HG03103 (cell line): ENCODE measurements at regions not wholly inside any gene's neighbourhood (a gene's known extent, or its start where the extent isn't known, plus 50 kb on each side); places are given as distances from the start of the nearest gene placed in this dataset.
"Not testable (repeated sequence)": the region's sequence is repeated elsewhere in the genome, so short reads cannot be mapped to it uniquely, and the experiment has no call there.

Experiments used
- ATAC-seq: cut with Tn5 transposase; IDR thresholded peaks from one replicate; pipeline ENCODE4 v1.9.1; 2021; ENCODE audit warnings: low read depth; ENCODE audit not compliant: unreplicated experiment

DNA sequence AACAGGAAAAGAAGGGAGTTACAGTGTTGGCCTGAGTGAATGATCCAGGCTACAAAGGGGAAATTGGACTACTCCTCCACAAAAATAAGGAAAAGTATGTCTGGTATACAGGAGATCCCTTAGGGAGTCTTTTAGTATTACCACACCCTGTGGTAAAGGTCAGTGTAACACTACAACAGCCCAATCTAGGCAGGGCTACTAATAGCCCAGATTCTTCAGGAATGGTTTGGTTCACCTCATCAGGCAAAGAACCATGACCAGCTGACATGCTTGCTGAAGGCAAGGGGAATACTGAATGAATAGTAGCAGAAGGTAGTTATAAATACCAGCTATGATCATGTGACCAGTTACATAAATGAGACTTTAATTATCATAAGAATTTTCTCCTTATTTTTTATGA lies 372.6 kb upstream of the ATP11B start:
- no peak for ATAC-seq

DNA sequence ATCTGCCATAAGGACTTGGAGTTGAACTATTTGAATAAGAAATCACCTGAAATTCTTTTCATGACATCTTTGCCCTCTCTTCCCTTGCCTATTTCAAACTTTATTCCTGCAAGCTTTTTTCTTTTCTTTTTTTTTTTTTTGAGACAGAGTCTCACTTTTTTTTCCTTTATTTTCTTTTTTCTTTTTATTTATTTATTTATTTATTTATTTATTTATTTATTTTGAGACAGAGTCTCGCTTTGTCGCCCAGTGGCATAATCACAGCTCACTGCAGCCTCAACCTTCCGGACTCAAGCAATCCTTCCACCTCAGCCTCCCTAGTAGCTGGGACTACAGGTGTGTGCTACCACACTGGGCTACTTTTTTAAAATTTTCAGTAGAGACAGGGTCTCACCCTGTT lies 369.3 kb upstream of the ATP11B start:
- no peak for ATAC-seq

DNA sequence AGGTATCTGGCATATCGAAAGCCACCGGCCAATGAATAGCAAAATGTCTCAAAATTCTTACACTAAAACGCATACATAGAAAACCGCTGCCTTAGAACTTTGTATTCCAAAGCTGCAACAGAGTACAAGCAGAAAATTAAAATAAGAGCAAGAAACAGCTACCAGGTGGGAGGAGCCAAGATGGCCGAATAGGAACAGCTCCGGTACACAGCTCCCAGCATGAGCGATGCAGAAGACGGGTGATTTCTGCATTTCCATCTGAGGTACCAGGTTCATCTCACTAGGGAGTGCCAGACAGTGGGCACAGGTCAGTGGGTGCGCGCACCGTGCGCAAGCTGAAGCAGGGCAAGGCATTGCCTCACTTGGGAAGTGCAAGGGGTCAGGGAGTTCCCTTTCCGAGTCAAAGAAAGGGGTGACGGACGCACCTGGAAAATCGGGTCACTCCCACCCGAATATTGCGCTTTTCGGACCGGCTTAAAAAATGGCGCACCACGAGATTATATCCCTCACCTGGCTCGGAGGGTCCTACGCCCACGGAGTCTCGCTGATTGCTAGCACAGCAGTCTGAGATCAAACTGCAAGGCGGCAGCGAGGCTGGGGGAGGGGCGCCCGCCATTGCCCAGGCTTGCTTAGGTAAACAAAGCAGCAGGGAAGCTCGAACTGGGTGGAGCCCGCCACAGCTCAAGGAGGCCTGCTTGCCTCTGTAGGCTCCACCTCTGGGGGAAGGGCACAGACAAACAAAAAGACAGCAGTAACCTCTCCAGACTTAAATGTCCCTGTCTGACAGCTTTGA lies 367.2 kb upstream of the ATP11B start:
- ATAC-seq = not testable (repeated sequence)

DNA sequence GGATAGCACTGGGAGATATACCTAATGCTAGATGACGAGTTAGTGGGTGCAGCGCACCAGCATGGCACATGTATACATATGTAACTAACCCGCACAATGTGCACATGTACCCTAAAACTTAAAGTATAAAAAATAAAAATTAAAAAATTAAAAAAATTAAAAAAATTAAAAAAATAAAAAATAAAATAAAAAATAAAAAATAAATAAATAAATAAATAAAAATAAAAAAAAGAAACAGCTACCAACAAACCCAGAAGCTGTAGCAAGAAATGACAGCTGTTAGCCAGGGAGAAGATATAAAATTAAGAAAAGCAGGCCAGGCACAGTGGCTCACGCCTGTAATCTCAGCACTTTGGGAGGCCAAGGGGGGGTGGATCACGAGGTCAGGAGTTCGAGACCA lies 361.3 kb upstream of the ATP11B start:
- ATAC-seq = not testable (repeated sequence)

DNA sequence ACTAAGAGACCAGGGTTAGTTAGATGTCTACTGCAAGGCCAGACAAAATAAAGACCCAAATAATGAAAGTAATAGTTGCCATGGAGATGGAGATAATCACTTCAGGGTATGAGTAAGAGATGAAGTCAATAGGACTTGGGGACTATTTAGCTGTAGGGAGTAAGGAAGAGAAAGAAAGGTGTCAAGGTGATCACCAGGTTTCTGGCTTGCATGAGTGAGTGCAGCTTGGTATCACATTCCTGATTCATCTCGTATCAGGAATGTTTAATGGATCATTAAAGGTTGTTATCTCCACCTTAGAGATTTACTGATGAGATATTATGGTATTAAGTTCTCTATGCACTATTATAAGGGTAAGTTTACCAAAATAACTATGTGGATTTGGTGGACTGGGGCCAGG lies 357.4 kb upstream of the ATP11B start:
- ATAC-seq = no peak

DNA sequence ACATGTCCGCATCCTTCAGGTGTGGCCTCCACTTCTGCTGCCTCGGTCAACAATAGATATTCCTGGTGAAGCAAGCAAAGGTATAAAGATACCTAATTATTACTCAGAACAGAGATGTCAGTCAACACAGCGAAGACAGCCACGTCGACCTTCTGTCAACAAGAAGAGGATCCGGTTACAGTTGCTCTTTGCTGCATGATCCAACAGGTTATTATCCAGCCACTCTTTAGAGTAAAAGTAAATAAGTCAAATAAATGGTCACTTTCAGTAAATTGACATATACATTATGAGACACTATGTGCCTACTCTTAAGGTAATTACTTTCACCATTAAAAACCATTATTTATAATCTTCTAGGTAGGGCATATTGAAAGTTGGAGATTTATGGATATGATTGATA lies 356.8 kb upstream of the ATP11B start:
- no peak for ATAC-seq

DNA sequence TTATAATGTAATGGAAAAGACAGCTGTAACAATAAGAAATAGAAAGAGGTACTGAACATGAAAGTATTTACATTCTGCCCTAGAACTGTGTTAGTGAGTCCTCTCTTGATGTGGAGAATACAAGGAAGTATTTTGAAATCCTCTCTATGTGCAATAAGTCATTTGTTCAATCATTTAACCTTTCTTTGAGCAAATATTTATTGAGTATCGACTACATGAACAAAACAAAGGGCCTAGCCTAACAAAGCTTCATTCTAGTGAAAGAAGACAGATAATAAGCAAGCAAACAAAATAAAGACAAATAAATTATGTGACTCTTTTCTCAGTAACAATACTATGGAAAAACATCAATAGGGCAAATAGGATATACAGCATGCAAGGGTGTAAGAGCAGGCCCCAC lies 354.9 kb upstream of the ATP11B start:
- ATAC-seq = no peak

DNA sequence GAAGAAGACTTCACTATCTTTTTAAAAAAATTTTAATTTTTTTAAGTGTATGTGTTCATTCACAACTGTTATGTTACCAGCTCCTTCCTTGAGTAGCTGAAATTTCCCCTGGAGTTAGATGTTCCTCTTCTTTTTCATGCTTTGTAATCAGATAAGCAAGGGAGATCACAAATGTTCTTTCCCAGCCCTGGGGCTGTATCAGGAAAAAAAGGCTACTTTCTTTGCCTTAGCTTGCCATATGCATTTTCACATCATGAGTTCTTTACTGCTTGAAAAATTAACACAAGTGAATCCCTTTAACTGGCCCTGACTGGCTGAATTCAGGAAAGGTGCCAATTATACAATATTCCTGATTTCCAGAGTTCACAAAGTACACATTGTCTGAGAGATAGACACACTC lies 353.2 kb upstream of the ATP11B start:
- ATAC-seq = no peak

DNA sequence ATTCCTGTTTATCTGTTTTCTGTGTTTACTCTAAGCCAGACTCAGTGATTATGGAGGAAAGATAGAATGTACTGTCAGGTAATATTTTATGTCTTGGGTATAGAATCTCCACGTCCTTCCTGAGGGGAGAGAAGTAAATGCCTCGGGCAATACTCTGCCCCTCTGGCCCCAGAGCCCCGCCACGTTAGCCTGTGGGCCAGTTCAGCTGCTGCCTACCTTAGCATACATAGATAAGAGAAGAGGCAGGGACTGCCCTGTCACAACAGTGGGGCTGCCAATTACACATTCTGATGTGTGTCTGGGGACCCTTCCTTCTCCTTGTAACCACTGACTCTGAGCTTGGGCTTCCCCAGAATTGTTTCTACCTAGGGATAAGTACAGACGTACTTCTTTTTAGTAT lies 347.7 kb upstream of the ATP11B start:
- no peak for ATAC-seq

DNA sequence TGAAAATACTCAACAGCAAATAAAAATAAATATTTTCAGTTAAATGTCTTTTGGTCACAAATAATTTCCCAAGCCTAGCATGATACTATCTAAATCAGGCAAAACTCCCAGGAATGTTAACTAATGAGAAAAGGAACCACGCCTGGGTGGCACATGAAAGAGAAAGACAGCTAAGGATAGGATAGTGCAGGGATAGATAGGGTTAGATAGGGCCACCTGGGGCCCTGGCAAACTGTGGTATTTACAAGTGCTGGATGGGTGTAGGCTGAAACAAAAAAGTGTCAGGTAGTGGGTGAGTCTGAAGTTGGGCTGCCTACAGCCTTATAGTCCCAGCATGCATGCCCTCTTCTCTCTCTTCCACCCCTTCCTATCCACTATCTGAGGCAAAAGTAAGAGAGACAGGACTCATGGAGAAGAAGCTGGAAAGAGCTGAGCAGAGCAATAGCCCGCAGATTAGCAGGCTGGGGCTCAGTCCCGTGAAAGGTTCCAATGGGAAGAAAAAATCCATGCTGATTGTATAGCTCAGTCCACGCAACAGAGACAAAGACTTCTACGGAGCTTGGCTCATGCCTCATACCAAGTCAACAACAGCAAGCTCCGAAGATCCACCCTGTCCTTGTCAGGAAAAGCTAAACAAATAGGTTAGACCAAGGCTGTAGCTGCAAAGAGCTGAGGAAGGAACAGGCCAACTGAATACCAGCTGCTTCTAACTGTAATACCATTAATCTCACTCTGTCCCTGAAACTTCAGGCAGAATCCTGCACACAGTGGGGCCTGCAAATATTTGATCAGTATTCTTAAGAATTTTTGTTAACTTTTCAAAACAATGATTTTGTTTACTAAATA lies 342.1 kb upstream of the ATP11B start:
- ATAC-seq = no peak

DNA sequence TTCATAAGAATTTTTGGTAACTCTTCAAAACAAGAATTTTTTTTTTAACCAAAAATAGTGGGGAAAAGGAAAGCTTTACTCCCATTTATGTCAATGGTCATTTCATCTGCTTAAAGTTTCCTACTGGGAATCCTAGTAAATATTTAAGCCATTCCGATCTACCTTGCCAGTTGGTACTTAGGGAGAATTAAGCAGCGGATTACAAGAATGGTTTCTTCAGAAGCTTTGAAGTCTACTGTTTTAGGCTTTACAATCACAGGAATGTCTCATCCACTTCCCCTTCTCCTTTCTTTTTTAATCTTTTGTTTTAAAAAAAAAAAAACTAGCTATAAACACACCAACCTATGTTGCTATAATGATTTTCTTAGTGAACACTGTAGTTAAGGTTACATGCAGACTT lies 341.4 kb upstream of the ATP11B start:
- ATAC-seq = no peak

DNA sequence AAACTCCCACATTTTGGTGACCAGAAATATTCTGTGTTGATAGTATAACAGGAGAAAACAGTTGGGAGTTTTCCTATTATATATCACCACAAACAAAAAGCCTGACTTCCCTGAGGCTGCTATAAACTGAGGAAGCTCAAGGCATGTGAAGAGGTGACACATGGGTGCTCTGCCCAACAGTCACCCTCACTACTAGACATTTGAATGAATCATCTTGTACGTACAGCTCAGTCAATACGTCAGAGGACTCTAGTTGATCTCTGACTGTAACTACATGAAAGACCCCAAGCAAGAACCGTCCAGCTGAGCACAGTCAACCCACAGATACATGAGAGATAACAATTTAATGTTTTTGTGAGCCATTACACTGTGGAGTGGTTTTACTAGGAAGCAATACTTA lies 338.3 kb upstream of the ATP11B start:
- no peak for ATAC-seq

DNA sequence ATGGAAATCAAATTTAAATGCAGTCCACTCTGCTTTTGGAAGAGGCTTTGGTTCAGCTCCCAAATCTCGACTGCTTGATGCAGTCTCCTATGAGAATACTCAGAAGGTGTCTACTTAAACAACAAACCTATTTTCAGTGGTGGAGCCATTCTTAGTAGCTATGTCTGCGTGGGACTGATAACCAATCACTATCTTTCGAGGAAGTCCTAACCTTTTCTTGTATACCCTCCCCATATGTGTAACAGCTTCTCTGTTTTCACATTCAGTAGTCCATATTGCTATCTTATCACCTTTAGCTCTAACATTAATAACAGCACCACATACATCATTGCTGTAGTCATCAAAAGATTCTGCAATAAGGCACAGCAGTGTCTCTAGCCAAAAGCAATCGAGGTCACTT lies 333.0 kb upstream of the ATP11B start:
- no peak for ATAC-seq

DNA sequence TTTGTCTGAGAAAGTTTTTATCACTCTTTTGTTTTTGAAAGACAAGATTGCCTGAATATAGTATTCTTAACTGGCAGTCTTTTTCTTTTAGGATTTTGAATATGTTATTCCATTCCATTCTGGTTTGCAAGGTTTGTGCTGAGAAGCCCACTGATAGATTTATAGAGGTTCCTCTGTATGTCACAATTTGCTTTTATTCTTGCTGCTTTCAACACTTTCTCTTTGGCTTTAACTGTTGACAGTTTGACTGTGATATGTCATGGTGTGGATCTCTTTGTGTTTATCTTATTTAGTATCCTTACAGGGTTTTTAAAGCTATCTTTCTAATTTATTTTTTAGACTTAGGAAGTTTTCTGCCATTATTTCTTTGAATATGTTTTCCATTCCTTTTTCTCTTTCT lies 331.2 kb upstream of the ATP11B start:
- ATAC-seq = no peak

DNA sequence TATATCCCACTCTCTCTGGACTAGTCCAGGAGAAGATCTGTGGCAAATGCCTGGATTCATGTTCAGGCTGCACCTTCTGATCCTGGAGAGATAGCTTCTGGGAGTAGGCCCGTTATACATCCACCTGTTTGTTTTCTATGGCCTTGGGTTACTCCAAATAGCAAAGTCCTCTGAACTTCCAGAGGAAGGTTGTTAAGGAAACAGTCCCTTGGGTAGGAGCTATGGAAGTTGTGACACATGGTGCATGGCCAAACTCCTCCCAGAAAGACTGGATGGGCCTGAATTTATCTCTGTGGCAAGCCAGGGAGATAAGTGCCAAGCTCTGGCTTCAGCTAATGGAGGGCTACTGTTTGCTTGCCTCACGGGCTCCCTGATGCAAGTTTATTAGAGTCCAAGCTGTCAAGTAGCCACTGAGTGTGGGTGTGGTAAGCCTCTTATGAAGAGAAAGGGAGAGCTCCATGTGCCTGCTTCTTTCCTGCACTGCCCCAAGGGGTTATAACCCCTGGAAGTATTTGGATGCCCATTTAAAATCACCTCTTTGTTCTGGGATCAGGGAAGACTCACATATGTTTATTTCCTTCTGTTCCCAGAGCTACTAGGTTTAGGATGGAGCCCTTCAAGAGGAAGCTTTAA lies 328.7 kb upstream of the ATP11B start:
- ATAC-seq = no peak

DNA sequence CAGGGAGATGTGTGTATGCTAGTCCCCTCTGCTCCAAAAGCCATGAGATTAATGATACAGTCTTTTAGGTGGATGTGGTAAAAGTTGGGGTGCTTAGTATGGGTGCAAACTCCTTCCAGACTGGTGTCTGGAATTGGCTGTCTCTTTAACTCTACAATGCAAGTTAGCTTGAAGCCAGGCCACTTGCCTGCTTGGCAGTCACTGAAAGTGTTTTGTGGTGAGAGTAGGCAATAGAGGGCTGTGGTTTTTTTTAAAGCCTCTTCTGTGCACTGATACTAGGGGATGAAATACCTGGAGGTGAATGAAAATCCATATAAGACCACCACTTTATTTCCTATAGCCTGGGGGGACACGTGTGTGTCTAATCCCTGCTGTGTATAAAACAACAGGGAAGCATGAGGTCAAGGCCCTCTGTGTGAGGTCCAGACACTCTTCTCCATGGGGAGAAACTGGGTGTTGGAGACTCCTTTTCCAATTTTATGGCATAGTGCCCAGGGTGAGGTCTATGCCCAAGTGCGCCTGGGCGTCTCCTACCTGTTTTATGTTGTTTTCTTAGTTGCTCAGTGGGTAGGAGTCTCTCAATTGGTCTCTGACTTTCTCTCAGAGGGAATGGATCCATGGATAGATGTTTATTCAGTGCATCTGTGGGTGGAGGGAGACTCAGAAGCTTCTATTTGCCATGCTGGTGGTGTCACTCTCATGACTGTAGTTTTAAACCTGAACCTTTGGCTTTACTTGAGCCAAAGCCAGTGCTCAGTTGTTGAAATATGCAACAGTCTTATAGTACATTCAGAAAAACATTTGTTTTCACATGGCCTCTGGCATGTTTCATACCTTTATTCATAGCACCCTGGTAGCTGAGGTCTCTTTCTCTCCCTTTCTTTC lies 327.8 kb upstream of the ATP11B start:
- no peak for ATAC-seq

DNA sequence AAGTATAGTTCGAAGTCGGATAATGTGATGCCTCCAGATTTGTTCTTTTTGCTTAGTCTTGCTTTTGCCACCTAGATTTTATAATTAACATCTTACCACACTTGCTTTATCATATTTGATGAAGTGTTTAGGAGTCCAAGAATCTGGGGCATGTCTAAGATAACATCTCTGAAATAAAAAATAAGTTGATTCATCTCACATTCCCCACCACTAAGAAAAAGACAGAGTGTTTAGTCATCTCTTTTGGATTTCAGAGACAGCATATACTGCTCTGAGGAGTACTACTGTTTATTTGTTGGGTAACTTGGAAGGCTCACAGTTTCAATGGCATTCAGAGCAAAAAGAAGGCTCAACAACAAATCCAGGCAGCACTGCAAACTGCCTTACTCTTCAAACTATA lies 324.2 kb upstream of the ATP11B start:
- ATAC-seq = no peak

DNA sequence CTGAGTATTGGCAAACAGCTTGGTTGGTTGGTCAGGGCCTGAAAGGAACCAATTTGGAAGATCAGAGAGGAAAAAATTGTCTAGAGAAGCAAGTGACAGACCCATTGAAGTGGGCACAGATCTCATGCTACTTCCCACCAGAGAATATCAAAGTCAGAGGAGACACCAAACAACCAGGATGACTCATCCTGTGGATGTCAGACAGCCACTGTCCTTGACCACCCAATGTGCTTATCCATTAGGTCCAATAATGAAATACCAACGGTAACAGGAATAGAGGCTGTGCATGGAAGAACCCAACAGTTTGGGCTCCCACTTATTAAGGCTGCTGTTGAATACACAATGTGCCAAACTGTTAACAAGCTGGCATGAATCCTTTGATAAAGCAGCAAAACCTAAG lies 323.1 kb upstream of the ATP11B start:
- ATAC-seq = no peak

DNA sequence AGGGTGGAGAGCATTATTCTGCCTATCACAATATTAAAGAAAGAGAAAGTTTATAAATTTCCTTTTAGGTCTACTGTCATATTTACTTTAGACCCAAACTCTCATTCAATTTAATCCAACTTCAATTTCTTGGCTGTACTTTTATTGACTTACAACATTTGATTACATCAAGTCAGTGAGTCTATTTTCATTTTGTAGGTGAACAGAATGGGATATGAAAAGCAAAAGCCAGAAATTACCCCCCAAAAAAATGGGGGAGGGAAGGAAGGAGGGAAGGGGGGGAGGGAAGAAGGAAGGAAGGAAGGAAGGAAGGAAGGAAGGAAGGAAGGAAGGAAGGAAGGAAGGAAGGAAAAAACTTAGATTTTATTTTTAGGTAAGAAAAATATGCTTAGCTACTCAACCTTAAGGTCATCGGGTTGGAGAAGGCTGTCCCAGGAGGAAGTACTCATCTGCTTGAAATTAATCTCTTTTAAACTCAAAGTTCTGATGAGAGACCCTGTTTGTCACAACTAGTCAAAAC lies 320.1 kb upstream of the ATP11B start:
- ATAC-seq = no peak

DNA sequence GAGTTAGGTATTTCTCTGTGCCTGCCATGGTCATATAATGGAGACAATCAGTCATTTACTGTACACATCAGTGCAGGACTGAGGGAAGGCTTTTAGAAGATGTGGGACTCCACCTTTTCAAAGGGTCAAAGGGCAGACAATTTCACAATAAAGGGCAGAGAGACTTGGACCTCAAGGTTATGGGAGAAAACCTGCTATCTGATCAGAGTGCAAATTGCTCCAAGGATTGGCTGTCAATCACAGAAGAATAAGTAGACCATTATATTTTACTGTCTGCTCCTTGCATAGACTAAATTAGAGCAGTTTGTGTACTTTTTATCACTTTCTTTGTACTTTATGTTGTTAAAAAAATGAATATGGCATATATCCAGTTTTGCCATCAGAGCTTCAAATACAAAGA lies 314.9 kb upstream of the ATP11B start:
- ATAC-seq = no peak
